NCI-H526 treated with DMSO at 0.1 percent for 48 hours (cell line): ENCODE measurements at regions not wholly inside any gene's neighbourhood (a gene's known extent, or its start where the extent isn't known, plus 50 kb on each side); places are given as distances from the start of the nearest gene placed in this dataset.

Source experiments
- DNase-seq: peaks from one replicate; lab custom pipeline; 2025; lab: John Stamatoyannopoulos, UW

- no peak for DNase-seq
Observed at GRCh38 chr4:144574000-144574399, 72.0 kb upstream of the HHIP start.

GRCh38 chr4:144574509-144574908 lies 71.4 kb upstream of the HHIP start:
- no peak for DNase-seq

GRCh38 chr4:144575181-144575580 lies 70.8 kb upstream of the HHIP start:
- DNase-seq, result no peak

GRCh38 chr4:144578681-144579080 lies 67.3 kb upstream of the HHIP start:
- no peak for DNase-seq

GRCh38 chr4:144579411-144580030 lies 66.4 kb upstream of the HHIP start:
- DNase-seq, result no peak

- DNase-seq, result no peak
Observed at GRCh38 chr4:144580430-144580829, 65.5 kb upstream of the HHIP start.

- DNase-seq, result no peak
Observed at GRCh38 chr4:144582105-144582850, 63.7 kb upstream of the HHIP start.

GRCh38 chr4:144582975-144583374 lies 63.0 kb upstream of the HHIP start:
- no peak for DNase-seq

- DNase-seq, result no peak
Observed at GRCh38 chr4:144583658-144584057, 62.3 kb upstream of the HHIP start.

- DNase-seq, result no peak
Observed at GRCh38 chr4:144584428-144584827, 61.5 kb upstream of the HHIP start.

GRCh38 chr4:144589512-144589911 lies 56.4 kb upstream of the HHIP start:
- no peak for DNase-seq

GRCh38 chr4:144590020-144590419 lies 55.9 kb upstream of the HHIP start:
- DNase-seq, result no peak

- no peak for DNase-seq
Observed at GRCh38 chr4:144591401-144591800, 54.6 kb upstream of the HHIP start.

GRCh38 chr4:144592264-144592663 lies 53.7 kb upstream of the HHIP start:
- DNase-seq, result no peak

GRCh38 chr4:144594471-144594986 lies 51.4 kb upstream of the HHIP start:
- no peak for DNase-seq

GRCh38 chr4:144595681-144596080 lies 50.3 kb upstream of the HHIP start:
- DNase-seq, result no peak
